Keratinocyte (primary cell): ENCODE measurements at regions not wholly inside any gene's neighbourhood (a gene's known extent, or its start where the extent isn't known, plus 50 kb on each side); places are given as distances from the start of the nearest gene placed in this dataset.

Source experiments
- DNase-seq: peaks from one replicate; pipeline ENCODE4 v3.0.0-alpha.2; 2011; ENCODE audit warnings: low read depth, missing footprints, low spot score
- FAIRE-seq: peaks from 2 replicates; lab custom pipeline; 2011; peaks lifted over from hg19 to GRCh38; lab: Jason Lieb, UNC
- H2AFZ ChIP-seq: 2 replicates; pipeline ENCODE4 v1.6.0; 2012; ENCODE audit warnings: low read length, control low read depth, inconsistent platforms; ENCODE audit not compliant: control insufficient read depth
- H3K27ac ChIP-seq: 2 replicates; pipeline ENCODE4 v1.5.1; 2011; ENCODE audit warnings: low read length; ENCODE audit not compliant: control insufficient read depth, insufficient read depth
- H3K27me3 ChIP-seq: 3 replicates; pipeline ENCODE4 v1.6.0; 2011; ENCODE audit warnings: low read length; ENCODE audit not compliant: control insufficient read depth, insufficient read depth; ENCODE audit errors: extremely low read depth
- H3K36me3 ChIP-seq, 2 experiments: 2 replicates in 1 of 2; 3 replicates in 1 of 2; pipeline ENCODE4 v1.5.1; 2011; ENCODE audit warnings: low read length in 2 of 2, mild to moderate bottlenecking in 1 of 2; ENCODE audit not compliant: control insufficient read depth in 2 of 2, insufficient read depth in 2 of 2; ENCODE audit errors: extremely low read depth in 1 of 2
- H3K4me1 ChIP-seq: 3 replicates; pipeline ENCODE4 v1.5.1; 2011; ENCODE audit warnings: low read length; ENCODE audit not compliant: control insufficient read depth, insufficient read depth; ENCODE audit errors: extremely low read depth
- H3K4me2 ChIP-seq: 3 replicates; pipeline ENCODE4 v1.6.0; 2011; ENCODE audit warnings: low read depth, low read length; ENCODE audit not compliant: control insufficient read depth, insufficient read depth; ENCODE audit errors: extremely low read depth
- H3K4me3 ChIP-seq, 3 experiments: fragments of 200-600 bp in 1 of 3; sonication (generic) in 1 of 3; 2 replicates in 2 of 3; 3 replicates in 1 of 3; pipeline ENCODE4 v1.5.1; 2011 to 2016; ENCODE audit warnings: low read length in 3 of 3, mild to moderate bottlenecking in 3 of 3, control low read depth in 2 of 3, inconsistent platforms in 1 of 3, low read depth in 1 of 3, mixed read lengths in 1 of 3, mixed run types in 1 of 3, moderate library complexity in 1 of 3; ENCODE audit not compliant: control insufficient read depth in 2 of 3, insufficient read depth in 2 of 3; ENCODE audit errors: extremely low read depth in 1 of 3
- H3K79me2 ChIP-seq: 2 replicates; pipeline ENCODE4 v1.6.0; 2012; ENCODE audit warnings: low read length; ENCODE audit not compliant: control insufficient read depth, insufficient read depth
- H3K9ac ChIP-seq: 3 replicates; pipeline ENCODE4 v1.6.0; 2011; ENCODE audit warnings: low read length; ENCODE audit not compliant: control insufficient read depth, insufficient read depth; ENCODE audit errors: extremely low read depth
- H3K9me1 ChIP-seq: 3 replicates; pipeline ENCODE4 v1.6.0; 2011; ENCODE audit warnings: low read length; ENCODE audit not compliant: control insufficient read depth, insufficient read depth; ENCODE audit errors: extremely low read depth
- H3K9me3 ChIP-seq: 2 replicates; pipeline ENCODE4 v1.5.1; 2012; ENCODE audit warnings: low read depth, low read length; ENCODE audit not compliant: control insufficient read depth
- H4K20me1 ChIP-seq: 3 replicates; pipeline ENCODE4 v1.6.0; 2011; ENCODE audit warnings: low read length; ENCODE audit not compliant: control insufficient read depth, insufficient read depth; ENCODE audit errors: extremely low read depth
- CTCF ChIP-seq, 3 experiments: IDR thresholded peaks in 1 of 3; conservative IDR thresholded peaks in 1 of 3; optimal IDR thresholded peaks in 1 of 3; 2 replicates in 2 of 3; 3 replicates in 1 of 3; pipeline versions ENCODE3 to v1.5.1; 2011; ENCODE audit warnings: low read length in 3 of 3, mild to moderate bottlenecking in 3 of 3, moderate library complexity in 2 of 3, control low read depth in 1 of 3, inconsistent platforms in 1 of 3; ENCODE audit not compliant: insufficient read depth in 2 of 3; ENCODE audit errors: extremely low read depth in 1 of 3
- EZH2 ChIP-seq: IDR thresholded peaks from one replicate; pipeline ENCODE4 v1.6.1; 2012; ENCODE audit warnings: inconsistent platforms, mild to moderate bottlenecking, low read length, moderate library complexity
- dilution Hi-C: fragments of 300-500 bp; cut with MboI; formaldehyde crosslinking; loops from one replicate; pipeline ENCODE4 v1.7.0; 2020; ENCODE audit warnings: low sequenced_read_pairs; ENCODE audit not compliant: extremely low pct_ligation_motif_present

GRCh38 chr13:30111810-30112209, 195.5 kb downstream of the KATNAL1 start:
- dilution Hi-C loops, result no loop called here
- Histone ChIP-seq H3K4me1 (peaks cover 36% of the 10 kb centered on the region), H3K9me3 (no peaks in the 10 kb centered on the region), H3K9ac (no peak overlapping the region), H3K27ac (no peak overlapping the region), H3K79me2 (no peaks in the 10 kb centered on the region), H3K4me3 (no peak overlapping the region), H4K20me1 (no peaks in the 10 kb centered on the region), H3K36me3 (no peaks in the 10 kb centered on the region), H2AFZ (no peak overlapping the region), H3K9me1 (no peaks in the 10 kb centered on the region), H3K4me2 (no peak overlapping the region), H3K27me3 (no peaks in the 10 kb centered on the region)
- DNase-seq (no peak), FAIRE-seq (no peak)
- TF ChIP-seq EZH2, result no peak
- peak in 2 of 3 experiments; percentile 31 to 38 for TF ChIP-seq CTCF (optimal IDR thresholded peaks at IDR 0.05 in 1 of 3, IDR thresholded peaks at IDR 0.05 in 1 of 3, conservative IDR thresholded peaks at IDR 0.05 in 1 of 3; ENCODE audit: extremely low read depth in 1 of 3, insufficient read depth in 2 of 3, low read length in 3 of 3)

GRCh38 chr13:30110301-30111070, 196.9 kb downstream of the KATNAL1 start:
- Histone ChIP-seq H3K79me2 (no peaks in the 10 kb centered on the region), H2AFZ (no peak overlapping the region)
- TF ChIP-seq CTCF (optimal IDR thresholded peaks at IDR 0.05 in 1 of 3, IDR thresholded peaks at IDR 0.05 in 1 of 3, conservative IDR thresholded peaks at IDR 0.05 in 1 of 3; ENCODE audit: extremely low read depth in 1 of 3, insufficient read depth in 2 of 3, low read length in 3 of 3) (no peak), EZH2 (no peak)

More at GRCh38 chr13:30110301-30111070, 196.9 kb downstream of the KATNAL1 start:
- no peaks in the 10 kb centered on the region for H4K20me1 ChIP-seq
- FAIRE-seq (no peak), DNase-seq (no peak)
- no peaks in the 10 kb centered on the region for H3K9me3 ChIP-seq
- no peaks in the 10 kb centered on the region for H3K27me3 ChIP-seq
- H3K36me3 ChIP-seq, result no peaks in the 10 kb centered on the region
- no peak overlapping the region for H3K27ac ChIP-seq
- peaks cover 32% of the 10 kb centered on the region for H3K4me1 ChIP-seq
- dilution Hi-C loops, result no loop called here
- no peak overlapping the region for H3K9ac ChIP-seq
- H3K9me1 ChIP-seq, result no peaks in the 10 kb centered on the region
- no peak overlapping the region for H3K4me3 ChIP-seq
- no peak overlapping the region for H3K4me2 ChIP-seq
